GM20000 (cell line): ENCODE measurements at regions not wholly inside any gene's neighbourhood (a gene's known extent, or its start where the extent isn't known, plus 50 kb on each side); places are given as distances from the start of the nearest gene placed in this dataset.
"Not testable (repeated sequence)": the region's sequence is repeated elsewhere in the genome, so short reads cannot be mapped to it uniquely, and the experiment has no call there.

Experiments used
- DNase-seq: peaks from one replicate; pipeline ENCODE4 v3.0.0; 2012; ENCODE audit warnings: low spot score
- TF ChIP-seq, protein P1 (sequence below): IDR thresholded peaks from 2 replicates; pipeline ENCODE4 v1.5.1; 2012; ENCODE audit warnings: mild to moderate bottlenecking, control low read depth; ENCODE audit errors: extremely low read depth, missing control alignments

DNA sequence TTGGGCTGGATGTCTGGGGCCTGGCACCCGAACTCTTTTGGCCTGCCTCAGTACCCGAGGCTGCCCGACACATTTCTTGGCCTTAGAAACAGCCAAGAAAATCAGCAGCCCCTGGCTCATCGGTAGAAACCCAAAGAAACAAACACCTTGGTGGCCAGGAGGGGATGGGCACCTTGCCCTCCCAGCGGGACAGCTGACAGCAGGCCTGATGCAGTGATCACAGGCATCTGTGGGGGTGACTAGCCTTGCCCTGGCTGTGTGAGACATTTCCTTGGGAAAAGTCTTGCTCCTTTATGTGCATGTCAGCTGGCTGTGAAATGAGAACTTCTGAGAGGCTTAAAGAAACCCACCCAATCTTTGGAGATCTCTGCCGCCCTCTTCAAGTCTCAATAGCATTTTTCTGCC is 60.9 kb downstream of the SMIM38 start:
- DNase-seq: no peak
- TF ChIP-seq, protein P1, sequence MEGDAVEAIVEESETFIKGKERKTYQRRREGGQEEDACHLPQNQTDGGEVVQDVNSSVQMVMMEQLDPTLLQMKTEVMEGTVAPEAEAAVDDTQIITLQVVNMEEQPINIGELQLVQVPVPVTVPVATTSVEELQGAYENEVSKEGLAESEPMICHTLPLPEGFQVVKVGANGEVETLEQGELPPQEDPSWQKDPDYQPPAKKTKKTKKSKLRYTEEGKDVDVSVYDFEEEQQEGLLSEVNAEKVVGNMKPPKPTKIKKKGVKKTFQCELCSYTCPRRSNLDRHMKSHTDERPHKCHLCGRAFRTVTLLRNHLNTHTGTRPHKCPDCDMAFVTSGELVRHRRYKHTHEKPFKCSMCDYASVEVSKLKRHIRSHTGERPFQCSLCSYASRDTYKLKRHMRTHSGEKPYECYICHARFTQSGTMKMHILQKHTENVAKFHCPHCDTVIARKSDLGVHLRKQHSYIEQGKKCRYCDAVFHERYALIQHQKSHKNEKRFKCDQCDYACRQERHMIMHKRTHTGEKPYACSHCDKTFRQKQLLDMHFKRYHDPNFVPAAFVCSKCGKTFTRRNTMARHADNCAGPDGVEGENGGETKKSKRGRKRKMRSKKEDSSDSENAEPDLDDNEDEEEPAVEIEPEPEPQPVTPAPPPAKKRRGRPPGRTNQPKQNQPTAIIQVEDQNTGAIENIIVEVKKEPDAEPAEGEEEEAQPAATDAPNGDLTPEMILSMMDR: no peak

DNA sequence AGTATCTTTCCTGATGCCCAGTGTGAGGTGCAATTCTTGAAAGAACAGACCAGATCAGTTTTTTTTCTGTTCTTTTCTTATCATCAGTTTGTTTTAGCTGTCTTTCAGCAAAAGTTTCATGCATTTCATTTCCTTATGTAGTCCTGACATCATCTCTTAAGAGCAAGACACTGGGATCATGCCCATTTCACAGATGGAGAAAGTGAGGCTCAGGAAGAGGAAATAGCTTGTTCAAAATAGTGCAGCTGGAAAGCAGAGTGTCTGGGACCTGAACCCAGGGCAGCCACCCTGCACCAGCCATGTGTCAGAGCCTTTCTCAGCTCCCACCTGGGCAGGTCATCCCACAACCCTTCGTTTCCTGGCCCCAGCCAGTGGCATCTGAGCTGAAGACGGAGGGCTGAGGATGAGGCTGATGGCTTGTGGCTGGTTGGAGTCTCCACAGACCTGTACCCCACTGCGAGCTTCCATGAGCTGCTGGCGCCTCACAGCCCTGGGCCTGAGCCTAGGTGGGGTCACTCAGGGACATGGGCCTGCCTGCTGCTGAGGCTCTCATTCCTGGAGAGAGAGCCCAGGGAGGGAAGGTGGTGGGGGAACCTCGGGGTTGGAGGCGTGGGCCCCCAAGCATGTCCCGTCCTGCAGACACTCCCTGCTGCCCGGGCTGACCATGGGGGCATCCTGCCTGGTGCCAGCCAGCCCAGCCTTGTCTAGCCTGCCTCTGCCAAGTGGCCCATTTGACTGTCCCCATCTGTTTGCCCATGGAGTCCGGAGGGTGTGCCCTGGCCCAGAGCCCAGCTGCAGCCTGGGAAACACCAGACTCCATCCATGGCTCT is 61.8 kb downstream of the SMIM38 start:
- no peak for DNase-seq

DNA sequence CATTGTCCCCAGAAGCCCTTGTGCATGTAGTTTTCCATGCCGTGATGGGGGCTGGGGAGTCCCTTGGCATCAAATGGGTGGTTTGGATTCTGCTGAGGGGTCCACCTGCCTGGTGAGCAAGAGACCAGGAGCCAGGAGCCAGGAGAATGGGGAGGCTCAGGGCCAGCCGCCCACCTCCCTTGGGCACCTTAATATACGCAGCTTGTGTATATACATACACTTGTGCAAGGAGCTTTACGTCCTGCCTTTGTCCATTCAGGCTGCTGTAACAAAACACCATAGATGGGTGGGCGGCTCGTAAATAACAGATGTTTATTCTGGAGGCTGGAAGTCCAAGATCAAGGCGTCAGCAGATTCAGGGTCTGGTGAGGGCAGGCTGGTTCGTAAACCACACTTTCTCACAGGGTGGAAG is 62.5 kb downstream of the SMIM38 start:
- TF ChIP-seq, protein P1: no peak
- DNase-seq: no peak

More for the DNA sequence above, 61.8 kb downstream of the SMIM38 start:
- TF ChIP-seq, protein P1: no peak

DNA sequence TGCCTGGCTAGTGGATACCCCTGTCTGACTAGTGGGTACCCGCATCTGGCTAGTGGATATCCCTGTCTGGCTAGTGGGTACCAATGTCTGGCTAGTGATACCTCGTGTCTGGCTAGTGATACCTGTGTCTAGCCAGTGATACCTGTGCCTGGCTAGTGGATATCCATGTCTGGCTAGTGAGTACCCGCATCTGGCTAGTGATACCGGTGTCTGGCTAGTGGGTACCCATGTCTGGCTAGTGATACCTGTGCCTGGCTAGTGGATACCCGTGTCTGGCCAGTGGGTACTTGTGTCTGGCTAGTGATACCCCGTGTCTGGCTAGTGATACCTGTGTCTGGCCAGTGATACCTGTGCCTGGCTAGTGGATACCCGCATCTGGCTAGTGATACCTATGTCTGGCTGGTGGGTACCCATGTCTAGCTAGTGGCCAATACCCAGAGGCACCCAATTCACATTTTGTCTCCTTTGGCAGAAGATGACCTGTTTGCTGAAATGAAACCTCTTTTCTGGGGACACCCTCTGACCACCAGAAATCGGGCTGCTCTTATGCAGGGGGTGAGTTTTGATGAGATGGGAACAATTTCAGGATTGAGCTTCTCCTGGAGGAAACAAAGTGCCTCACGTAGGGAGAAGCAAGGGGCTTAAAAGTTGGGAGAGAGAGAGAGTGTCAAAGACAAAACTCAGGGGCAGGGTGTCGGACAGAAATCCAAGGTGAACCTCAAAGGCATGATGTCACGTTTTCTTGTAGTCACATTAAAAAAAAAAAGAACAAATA is 63.4 kb downstream of the SMIM38 start:
- DNase-seq: no peak
- TF ChIP-seq, protein P1: no peak

DNA sequence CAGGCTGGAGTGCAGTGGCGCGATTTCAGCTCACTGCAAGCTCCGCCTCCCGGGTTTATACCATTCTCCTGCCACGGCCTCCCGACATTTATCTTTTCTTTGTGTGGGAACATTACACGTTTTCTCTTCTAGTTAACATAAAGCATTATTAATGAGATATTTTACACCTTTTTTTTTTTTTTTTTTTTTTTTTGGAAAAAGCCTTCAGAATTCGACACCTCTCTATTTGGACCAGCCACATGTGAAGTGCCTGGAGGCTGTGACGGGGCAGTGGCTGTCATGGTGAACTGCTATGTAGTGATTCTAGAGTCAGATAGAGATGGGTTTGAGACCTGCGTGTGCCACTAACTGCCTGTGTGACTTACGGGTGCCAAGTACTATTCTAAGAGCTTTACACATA is 64.3 kb downstream of the SMIM38 start:
- no peak for DNase-seq
- TF ChIP-seq, protein P1: no peak

DNA sequence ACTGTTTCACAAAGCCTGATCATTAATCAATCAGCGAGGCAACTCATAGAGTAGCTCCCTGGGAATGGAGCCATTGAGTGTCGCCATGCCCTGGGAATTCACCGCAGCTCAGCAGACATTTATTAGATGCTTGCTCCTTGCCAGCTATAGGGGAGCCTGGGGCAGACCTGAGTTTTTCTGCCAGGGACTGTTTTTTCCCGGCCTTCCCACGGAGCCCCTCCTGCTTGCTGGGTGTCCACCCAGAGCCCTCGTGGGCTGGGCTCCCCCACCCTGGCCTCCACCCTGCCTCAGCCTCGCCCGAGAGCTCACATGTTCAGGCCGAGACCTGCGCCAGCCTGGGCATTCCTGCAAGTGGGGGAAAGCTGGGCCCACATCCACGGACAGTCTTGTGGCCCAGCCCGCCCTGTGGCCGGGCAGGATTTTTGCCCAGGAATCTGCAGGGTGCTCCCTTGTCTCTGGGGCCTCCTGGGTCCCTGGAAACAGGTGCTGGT is 64.9 kb downstream of the SMIM38 start:
- TF ChIP-seq, protein P1: no peak
- DNase-seq: no peak

DNA sequence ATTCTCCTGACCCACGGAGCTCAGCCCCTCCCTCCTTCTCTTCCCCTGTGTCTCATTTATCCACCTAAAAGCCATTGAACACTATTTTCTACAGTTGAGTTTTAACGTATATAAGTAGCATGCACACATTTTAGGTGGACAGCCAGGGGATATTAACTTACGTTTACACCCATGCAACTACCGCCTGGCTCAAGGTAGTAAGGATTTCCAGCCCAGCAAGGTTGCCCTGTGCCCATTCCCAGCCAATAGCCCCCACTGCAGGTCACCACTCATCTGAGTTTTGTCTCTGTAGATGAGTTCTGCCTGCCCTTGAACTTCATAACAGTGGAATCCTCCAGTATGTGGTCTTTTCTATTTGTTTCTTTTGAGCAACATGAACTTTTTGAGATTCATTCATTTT is 65.4 kb downstream of the SMIM38 start:
- no peak for DNase-seq
- TF ChIP-seq, protein P1: no peak

DNA sequence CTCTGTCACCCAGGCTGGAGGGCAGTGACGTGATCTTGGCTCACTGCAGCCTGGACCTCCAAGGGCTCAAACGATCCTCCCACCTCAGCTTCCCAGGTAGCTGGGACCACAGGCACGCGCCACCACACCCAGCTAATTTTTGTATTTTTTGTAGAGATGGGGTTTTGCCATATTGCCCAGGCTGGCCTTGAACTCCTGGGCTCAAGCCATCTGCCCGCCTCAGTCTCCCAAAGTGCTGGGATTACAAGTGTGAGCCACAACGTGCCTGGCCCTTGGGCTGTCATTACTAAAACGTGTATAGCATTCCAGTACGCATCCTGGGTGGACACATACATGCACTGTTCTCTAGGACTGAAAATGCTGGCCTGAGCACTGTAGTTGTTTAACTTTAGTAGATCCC is 65.9 kb downstream of the SMIM38 start:
- DNase-seq: not testable (repeated sequence)
